ENCODE measurements at regions not wholly inside any gene's neighbourhood (a gene's known extent, or its start where the extent isn't known, plus 50 kb on each side); places are given as distances from the start of the nearest gene placed in this dataset.

DNA sequence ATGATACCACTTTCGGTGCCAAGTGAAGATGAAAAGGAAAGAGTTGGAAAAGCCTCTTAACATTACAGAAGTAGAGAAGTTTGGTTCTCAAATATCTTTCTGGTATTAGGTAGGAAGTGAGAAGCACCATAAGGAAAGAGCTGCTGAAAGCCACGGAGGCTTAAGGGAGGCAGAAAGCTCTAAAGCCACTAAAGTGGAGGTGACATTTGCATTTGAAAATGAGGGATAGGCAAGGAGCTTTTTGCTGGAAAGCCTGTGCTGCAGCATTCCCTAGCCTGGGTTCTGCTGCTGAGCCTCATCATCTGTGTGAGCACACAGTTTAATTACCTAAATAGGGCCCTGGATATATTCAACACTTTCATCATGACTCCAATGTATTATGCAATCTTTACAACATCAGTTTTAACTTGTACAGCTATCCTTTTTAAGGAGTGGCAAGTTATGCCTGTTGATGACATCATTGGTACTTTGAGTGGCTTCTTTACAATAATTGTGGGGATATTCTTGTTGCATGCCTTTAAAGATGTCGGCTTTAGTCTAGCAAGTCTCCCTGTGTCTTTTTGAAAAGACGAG, 315.4 kb downstream of the RBM26 start:
- no peak for DNase-seq (ENCODE audit: low read depth in 4 of 4, low spot score in 3 of 4)

- no peak for DNase-seq (ENCODE audit: low read depth in 4 of 4, low spot score in 3 of 4)
These were observed 321.1 kb downstream of the RBM26 start for GRCh38 chr13:79084802-79085424.

DNA sequence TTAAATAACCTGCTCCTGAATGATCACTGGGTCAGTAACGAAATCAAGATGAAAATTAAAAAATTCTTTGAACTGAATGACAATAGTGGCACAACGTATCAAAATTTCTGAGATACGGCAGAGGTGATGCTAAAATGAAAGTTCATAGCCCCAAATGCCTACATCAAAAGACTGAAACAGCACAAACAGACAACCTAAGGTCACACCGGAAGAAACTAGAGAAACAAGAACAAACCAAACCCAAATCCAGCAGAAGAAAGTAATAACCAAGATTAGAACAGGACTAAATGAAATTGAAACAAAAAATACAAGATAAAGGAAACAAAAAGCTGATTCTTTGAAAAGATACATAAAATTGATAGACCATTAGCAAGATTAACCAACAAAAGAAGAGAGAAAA, 324.1 kb downstream of the RBM26 start:
- no peak for DNase-seq (ENCODE audit: low read depth in 4 of 4, low spot score in 3 of 4)

DNA sequence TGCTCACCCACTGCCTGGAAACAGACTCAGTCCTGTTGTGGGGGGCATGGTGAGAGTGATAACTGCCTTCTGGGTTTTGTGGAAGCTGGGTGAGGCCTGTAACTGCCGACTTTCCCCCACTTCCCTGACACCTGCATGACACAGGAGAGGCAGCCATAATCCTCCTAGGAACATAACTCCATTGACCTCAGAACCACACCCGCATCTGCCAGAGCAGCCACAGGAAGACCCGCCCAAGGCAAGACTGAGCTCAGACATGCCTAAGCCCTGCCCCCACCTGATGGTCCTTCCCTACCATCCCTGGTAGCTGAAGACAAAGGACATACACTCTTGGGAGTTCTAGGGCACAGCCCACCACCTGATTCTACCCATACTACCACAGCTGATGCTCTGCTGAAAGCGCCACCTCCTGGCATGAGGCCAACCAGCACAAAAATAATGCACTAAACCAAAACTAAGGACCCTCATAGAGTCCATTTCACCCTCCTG, 326.7 kb downstream of the RBM26 start:
- no peak for DNase-seq (ENCODE audit: low read depth in 4 of 4, low spot score in 3 of 4)

DNA sequence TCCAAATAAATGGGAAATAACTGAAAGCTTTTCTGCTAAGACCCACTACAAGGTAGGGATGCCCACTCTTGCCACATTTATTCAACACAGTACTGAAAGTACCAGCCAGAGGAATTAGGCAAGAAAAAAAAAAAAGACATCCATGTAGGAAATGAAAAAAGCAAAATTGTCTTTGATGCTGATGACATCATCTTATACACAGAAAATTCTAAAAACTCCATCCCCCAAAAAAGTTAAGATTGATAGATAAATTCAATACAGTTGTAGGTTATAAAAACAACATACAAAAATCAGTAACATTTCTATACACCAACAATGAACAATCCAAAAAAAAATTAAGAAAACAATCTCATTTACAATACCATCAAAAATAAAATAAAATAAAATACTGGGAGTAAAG, 330.4 kb downstream of the RBM26 start:
- no peak for DNase-seq (ENCODE audit: low read depth in 4 of 4, low spot score in 3 of 4)

GRCh38 chr13:79070343-79070974, 335.6 kb downstream of the RBM26 start:
- no peak for DNase-seq (ENCODE audit: low read depth in 4 of 4, low spot score in 3 of 4)

DNA sequence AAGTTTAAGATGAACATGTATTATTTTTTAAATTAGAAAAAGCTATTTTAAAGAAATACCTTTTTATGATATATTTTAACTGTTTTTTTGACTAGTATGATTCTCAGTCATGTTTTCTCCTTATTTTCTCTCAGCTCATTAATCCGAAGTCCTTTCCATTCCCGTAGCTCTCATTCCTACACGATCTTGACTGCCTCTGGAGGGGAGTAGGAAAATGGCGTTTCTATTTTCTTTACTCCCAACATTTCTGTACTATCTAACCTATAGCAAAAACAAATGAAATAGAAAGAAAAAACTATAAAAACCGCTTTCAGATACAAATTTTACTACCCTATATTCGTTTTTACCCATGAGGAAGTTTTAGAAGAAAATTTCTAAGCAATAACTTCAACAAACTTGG, 343.8 kb downstream of the RBM26 start:
- no peak for DNase-seq (ENCODE audit: low read depth in 4 of 4, low spot score in 3 of 4)

- DNase-seq (ENCODE audit: low read depth in 4 of 4, low spot score in 3 of 4): no peak
These were observed 345.8 kb downstream of the RBM26 start for GRCh38 chr13:79060216-79060615.

- no peak for DNase-seq (ENCODE audit: low read depth in 4 of 4, low spot score in 3 of 4)
These were observed 349.3 kb downstream of the RBM26 start for GRCh38 chr13:79056706-79057105.

- DNase-seq (ENCODE audit: low read depth in 4 of 4, low spot score in 3 of 4): no peak
These were observed 354.6 kb downstream of the RBM26 start for GRCh38 chr13:79051472-79051871.

- DNase-seq (ENCODE audit: low read depth in 4 of 4, low spot score in 3 of 4): no peak
These were observed 361.6 kb downstream of the RBM26 start for GRCh38 chr13:79044415-79044814.

- DNase-seq (ENCODE audit: low read depth in 4 of 4, low spot score in 3 of 4): no peak
These were observed 362.8 kb downstream of the RBM26 start for GRCh38 chr13:79043208-79043607.

DNA sequence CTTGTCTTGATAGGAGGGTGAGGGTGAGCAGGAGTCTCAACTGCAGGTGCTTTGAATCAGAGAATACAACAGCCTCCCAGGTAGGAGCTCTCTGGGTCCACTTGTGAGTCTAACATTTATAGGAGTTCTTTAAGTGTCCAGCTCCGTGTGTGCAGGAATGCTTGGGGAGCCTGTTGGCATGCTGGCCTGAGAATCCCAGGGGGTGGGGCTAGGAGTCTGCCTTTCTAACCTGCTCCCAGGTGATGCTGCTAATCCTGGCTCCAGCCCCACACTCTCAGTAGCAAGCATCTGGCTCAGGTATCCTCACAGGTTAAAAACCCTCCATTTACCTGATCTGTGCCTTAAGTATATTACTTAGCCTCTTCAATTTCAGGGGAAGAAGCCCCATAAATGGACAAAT, 368.9 kb downstream of the RBM26 start:
- DNase-seq (ENCODE audit: low read depth in 4 of 4, low spot score in 3 of 4): no peak

GRCh38 chr13:79034341-79034740, 371.7 kb downstream of the RBM26 start:
- DNase-seq (ENCODE audit: low read depth in 4 of 4, low spot score in 3 of 4): no peak

DNA sequence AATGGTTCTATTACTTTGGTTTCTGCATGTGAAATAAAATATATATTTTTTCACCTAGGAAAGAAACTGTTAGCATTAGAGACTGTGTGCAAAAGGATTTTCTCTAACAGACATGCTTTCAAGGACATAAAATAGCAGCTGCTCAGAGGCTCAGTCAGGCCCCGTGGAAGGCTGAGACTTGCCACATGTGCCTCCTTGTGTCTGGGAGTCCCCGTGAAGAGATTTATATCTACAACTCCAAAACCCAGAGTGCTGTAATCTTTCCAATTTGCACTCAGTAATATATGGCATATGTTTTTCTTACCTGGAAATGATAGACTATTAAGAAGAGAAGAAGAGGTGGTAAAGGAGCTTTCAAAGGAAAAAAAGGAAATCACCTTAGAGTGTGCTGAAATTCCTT, 371.6 kb upstream of the OBI1 start:
- DNase-seq (ENCODE audit: low read depth in 4 of 4, low spot score in 3 of 4): no peak

GRCh38 chr13:79018166-79018565, 359.2 kb upstream of the OBI1 start:
- no peak for DNase-seq (ENCODE audit: low read depth in 4 of 4, low spot score in 3 of 4)

DNA sequence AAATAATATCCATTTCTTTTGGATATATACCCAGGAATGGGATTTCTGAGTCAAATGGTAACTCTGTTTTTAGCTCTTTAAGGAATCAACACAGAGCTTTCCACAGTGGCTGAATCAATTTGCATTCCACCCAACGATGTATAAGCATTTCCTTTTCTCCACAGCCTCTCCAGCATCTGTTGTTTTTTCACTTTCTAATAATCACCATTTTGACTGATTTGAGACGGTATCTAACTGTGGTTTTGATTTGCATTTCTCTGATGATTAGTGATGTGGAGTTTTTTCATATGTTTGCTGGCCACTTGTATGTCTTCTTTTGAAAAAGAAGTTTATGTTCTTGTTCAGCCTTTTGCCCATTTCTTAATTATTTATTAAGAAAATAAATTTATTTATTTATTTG, 352.2 kb upstream of the OBI1 start:
- no peak for DNase-seq (ENCODE audit: low read depth in 4 of 4, low spot score in 3 of 4)

DNA sequence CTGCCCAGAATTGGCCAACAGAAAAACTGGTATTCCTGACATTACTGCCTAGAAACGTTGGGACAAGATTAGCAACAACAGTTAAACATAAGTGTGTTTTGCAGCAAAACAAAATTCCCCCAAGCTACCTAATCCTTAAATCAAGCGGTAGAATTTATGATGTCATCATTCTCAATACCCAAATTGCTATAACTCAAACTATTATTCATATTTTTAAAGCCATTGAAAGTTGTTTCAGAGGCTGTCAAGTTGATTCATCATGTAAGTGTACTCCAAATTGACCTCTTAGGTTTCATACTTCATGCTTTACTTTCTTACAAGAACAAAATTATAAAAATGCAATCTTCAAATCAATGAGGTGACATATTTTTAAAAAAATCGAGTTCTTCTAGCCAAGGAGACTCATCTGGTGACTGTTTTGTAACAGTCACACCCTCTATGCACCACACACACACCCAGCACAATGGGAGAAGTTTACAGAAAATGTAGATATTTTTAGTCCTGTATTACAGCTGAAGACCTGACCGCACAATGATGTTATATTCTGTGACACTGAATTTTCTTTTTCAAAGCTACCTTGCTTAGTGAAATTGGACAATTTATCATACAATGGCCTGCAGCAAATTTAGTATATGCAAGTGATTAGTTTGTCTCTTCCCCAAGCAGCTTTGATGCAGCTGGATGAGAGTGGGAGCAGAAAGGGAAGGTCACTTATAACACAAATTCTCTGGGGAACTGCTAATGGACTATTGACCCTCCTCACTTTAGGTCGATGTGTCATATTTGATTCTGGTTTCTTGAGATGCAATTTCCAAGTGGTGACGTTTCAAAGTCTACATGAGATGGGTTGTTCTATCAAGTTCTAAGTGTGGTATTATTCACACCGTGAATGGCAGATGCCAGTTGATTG, 345.3 kb upstream of the OBI1 start:
- DNase-seq (ENCODE audit: low read depth in 4 of 4, low spot score in 3 of 4): no peak

DNA sequence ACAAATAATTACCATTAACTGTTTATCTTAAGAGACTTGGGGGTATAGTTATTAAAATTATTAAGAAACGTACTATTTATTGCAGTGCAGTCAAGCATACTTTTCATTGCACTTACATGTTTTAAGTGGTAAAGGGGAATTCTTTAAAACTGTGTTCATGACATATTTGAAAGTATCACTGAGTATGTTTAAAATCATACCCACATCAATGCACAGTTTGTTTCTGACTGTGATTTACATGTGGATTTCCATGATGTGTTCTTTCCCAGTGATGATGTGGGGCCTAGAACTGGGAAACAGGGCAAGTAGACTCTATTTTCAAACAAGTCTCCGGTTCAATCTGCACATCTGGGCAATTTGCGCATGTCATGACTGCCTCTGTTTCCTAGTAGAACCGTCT, 340.5 kb upstream of the OBI1 start:
- DNase-seq (ENCODE audit: low read depth in 4 of 4, low spot score in 3 of 4): no peak

DNA sequence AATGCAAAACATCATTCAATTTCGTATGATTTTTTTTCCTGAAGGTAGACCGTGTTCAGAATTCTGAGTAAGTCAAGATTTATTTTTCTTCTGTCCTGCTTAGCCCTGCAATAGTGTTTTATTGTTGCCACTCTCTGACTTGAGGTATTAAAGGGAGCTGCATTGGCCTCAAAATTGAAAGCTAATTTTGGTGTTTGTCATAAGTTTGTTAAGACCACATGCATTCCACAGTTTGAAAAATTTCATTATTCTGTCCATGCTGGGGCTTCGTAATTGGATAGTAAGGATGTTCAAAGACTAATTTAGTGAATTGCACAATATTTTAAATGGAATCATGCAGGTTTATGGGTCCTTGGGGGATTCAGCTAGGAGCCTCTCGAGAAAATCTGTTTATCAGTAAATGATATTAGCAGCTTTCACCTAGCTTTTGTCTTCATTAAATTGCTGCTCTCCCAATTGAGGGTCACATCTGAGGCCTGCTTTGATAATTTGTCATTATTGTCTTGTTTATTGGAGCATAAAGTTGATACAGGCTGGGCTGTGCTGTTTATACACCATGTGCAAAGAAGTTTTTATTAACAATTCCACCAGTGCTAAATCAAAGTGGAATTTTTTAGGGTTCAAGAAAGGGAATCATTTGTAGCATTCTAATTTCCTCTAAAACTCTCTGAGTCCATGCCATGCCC, 339.8 kb upstream of the OBI1 start:
- no peak for DNase-seq (ENCODE audit: low read depth in 4 of 4, low spot score in 3 of 4)
